ENCODE measurements at regions not wholly inside any gene's neighbourhood (a gene's known extent, or its start where the extent isn't known, plus 50 kb on each side); places are given as distances from the start of the nearest gene placed in this dataset.

- TF ChIP-seq POLR2A (IDR thresholded peaks at IDR 0.05) = no peak
- TF ChIP-seq, protein P1, sequence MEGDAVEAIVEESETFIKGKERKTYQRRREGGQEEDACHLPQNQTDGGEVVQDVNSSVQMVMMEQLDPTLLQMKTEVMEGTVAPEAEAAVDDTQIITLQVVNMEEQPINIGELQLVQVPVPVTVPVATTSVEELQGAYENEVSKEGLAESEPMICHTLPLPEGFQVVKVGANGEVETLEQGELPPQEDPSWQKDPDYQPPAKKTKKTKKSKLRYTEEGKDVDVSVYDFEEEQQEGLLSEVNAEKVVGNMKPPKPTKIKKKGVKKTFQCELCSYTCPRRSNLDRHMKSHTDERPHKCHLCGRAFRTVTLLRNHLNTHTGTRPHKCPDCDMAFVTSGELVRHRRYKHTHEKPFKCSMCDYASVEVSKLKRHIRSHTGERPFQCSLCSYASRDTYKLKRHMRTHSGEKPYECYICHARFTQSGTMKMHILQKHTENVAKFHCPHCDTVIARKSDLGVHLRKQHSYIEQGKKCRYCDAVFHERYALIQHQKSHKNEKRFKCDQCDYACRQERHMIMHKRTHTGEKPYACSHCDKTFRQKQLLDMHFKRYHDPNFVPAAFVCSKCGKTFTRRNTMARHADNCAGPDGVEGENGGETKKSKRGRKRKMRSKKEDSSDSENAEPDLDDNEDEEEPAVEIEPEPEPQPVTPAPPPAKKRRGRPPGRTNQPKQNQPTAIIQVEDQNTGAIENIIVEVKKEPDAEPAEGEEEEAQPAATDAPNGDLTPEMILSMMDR (IDR thresholded peaks at IDR 0.05) = no peak
Observed at GRCh38 chr14:105897725-105898113, 371.3 kb downstream of the TMEM121 start.

Measured in heart left ventricle (tissue), 13 donors.